ENCODE measurements at regions not wholly inside any gene's neighbourhood (a gene's known extent, or its start where the extent isn't known, plus 50 kb on each side); places are given as distances from the start of the nearest gene placed in this dataset.

- no peaks in the 10 kb centered on the region for H3K27me3 ChIP-seq (ENCODE audit: control insufficient read depth, insufficient read depth, low read length, poor library complexity, severe bottlenecking)
- no peak for DNase-seq
- Mint-ChIP-seq H3K27ac (no peak overlapping the region), H3K4me1 (no peaks in the 10 kb centered on the region), H3K36me3 (ENCODE audit: low read depth) (no peaks in the 10 kb centered on the region), H3K9me3 (no peaks in the 10 kb centered on the region), H3K27me3 (ENCODE audit: insufficient read depth) (no peaks in the 10 kb centered on the region), H3K4me3 (no peak overlapping the region)
- H3K4me1 ChIP-seq (ENCODE audit: control insufficient read depth, insufficient read depth, low read length), result no peaks in the 10 kb centered on the region
- no peak overlapping the region for H3K9ac ChIP-seq (ENCODE audit: extremely low read depth, low read length, poor library complexity, severe bottlenecking)
- TF ChIP-seq, protein P1, sequence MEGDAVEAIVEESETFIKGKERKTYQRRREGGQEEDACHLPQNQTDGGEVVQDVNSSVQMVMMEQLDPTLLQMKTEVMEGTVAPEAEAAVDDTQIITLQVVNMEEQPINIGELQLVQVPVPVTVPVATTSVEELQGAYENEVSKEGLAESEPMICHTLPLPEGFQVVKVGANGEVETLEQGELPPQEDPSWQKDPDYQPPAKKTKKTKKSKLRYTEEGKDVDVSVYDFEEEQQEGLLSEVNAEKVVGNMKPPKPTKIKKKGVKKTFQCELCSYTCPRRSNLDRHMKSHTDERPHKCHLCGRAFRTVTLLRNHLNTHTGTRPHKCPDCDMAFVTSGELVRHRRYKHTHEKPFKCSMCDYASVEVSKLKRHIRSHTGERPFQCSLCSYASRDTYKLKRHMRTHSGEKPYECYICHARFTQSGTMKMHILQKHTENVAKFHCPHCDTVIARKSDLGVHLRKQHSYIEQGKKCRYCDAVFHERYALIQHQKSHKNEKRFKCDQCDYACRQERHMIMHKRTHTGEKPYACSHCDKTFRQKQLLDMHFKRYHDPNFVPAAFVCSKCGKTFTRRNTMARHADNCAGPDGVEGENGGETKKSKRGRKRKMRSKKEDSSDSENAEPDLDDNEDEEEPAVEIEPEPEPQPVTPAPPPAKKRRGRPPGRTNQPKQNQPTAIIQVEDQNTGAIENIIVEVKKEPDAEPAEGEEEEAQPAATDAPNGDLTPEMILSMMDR (conservative IDR thresholded peaks at IDR 0.05), result no peak
- H3K9me3 ChIP-seq (ENCODE audit: control insufficient read depth, low read length), result no peaks in the 10 kb centered on the region
- no peaks in the 10 kb centered on the region for H3K36me3 ChIP-seq (ENCODE audit: control insufficient read depth, insufficient read depth, low read length)
- H3K27ac ChIP-seq (ENCODE audit: low read depth, low read length), result no peak overlapping the region
- H3K4me3 ChIP-seq (ENCODE audit: low read length), result no peak overlapping the region
- WGBS, 2 experiments (ENCODE audit: insufficient coverage in 1 of 2, insufficient read length in 1 of 2), result 86 to 94% methylated on average over 5 to 6 of the region's 6 CpGs
Measured at GRCh38 chr16:48444574-48444973, 59.4 kb upstream of the SIAH1 start.

DNA sequence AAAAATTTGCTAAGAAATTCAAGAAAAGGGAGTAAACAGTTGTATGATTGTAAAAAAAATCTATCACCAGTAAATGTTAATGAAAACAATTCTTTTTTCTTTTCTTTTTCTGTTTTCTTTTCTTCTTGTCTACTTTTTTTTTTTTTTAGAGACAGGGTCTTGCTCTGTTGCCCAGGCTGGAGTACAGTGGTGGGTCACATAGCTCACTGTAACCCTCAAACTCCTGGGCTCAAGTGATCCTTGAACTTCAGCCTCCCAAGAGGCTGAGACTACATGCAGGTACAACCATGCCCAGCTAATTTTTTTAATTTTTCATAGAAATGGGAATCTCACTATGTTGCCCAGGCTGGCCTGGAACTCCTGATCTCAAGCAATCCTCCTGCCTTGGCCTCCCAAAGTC lies 57.2 kb upstream of the SIAH1 start:
- no peaks in the 10 kb centered on the region for H3K9me3 ChIP-seq (ENCODE audit: control insufficient read depth, low read length)
- Mint-ChIP-seq H3K4me3 (no peak overlapping the region), H3K4me1 (no peaks in the 10 kb centered on the region), H3K27ac (no peak overlapping the region), H3K9me3 (no peaks in the 10 kb centered on the region), H3K27me3 (ENCODE audit: insufficient read depth) (no peaks in the 10 kb centered on the region), H3K36me3 (ENCODE audit: low read depth) (no peaks in the 10 kb centered on the region)
- H3K36me3 ChIP-seq (ENCODE audit: control insufficient read depth, insufficient read depth, low read length), result no peaks in the 10 kb centered on the region
- H3K9ac ChIP-seq (ENCODE audit: extremely low read depth, low read length, poor library complexity, severe bottlenecking), result no peak overlapping the region
- no peaks in the 10 kb centered on the region for H3K27me3 ChIP-seq (ENCODE audit: control insufficient read depth, insufficient read depth, low read length, poor library complexity, severe bottlenecking)
- TF ChIP-seq, protein P1 (conservative IDR thresholded peaks at IDR 0.05), result no peak
- DNase-seq, result no peak
- no peak overlapping the region for H3K27ac ChIP-seq (ENCODE audit: low read depth, low read length)
- no peaks in the 10 kb centered on the region for H3K4me1 ChIP-seq (ENCODE audit: control insufficient read depth, insufficient read depth, low read length)
- H3K4me3 ChIP-seq (ENCODE audit: low read length), result no peak overlapping the region

DNA sequence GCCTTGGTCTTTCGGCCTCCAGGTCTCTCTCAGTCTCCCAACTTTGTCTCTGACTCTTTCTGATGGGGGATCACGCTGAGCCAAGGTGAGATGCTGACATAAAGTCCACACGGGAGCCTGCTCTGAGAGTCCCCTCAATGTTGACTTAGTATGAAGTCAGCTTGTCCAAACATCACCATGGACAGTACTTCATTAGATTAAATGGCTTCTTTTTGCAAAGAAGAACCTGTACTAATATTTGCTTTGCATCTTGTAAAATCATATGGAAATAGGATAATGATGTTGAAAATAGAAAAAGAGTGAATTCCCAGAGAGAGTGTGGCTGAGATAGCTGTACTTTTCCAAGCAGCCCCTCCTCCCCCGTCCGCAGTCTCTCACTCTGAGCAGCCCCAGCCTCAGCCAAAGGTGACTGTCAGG lies 56.7 kb upstream of the SIAH1 start:
- no peak overlapping the region for H3K4me3 ChIP-seq (ENCODE audit: low read length)
- no peak for DNase-seq
- no peaks in the 10 kb centered on the region for H3K36me3 Mint-ChIP-seq (ENCODE audit: low read depth)
- no peaks in the 10 kb centered on the region for H3K9me3 ChIP-seq (ENCODE audit: control insufficient read depth, low read length)
- no peaks in the 10 kb centered on the region for H3K4me1 ChIP-seq (ENCODE audit: control insufficient read depth, insufficient read depth, low read length)
- H3K9me3 Mint-ChIP-seq, result no peaks in the 10 kb centered on the region
- TF ChIP-seq, protein P1 (conservative IDR thresholded peaks at IDR 0.05), result no peak
- H3K36me3 ChIP-seq (ENCODE audit: control insufficient read depth, insufficient read depth, low read length), result no peaks in the 10 kb centered on the region
- no peaks in the 10 kb centered on the region for H3K27me3 ChIP-seq (ENCODE audit: control insufficient read depth, insufficient read depth, low read length, poor library complexity, severe bottlenecking)
- H3K4me3 Mint-ChIP-seq, result no peak overlapping the region
- H3K4me1 Mint-ChIP-seq, result no peaks in the 10 kb centered on the region
- WGBS, 2 experiments (ENCODE audit: insufficient coverage in 1 of 2, insufficient read length in 1 of 2), result 87 to 88% methylated on average over 3 to 5 of the region's 5 CpGs
- H3K9ac ChIP-seq (ENCODE audit: extremely low read depth, low read length, poor library complexity, severe bottlenecking), result no peak overlapping the region
- no peak overlapping the region for H3K27ac ChIP-seq (ENCODE audit: low read depth, low read length)
- H3K27me3 Mint-ChIP-seq (ENCODE audit: insufficient read depth), result no peaks in the 10 kb centered on the region
- H3K27ac Mint-ChIP-seq, result no peak overlapping the region

Data from endodermal cell (in vitro differentiated cells).